Pancreas (tissue), 10 donors: ENCODE measurements at regions not wholly inside any gene's neighbourhood (a gene's known extent, or its start where the extent isn't known, plus 50 kb on each side); places are given as distances from the start of the nearest gene placed in this dataset.

Experiments used
- ATAC-seq, 4 donors: fragments of 200-7000 bp; cut with Tn5 transposase; one replicate each; pipeline versions ENCODE4 v1.8.0 to v1.9.1; 2020; ENCODE audit warnings: mild to moderate bottlenecking in 4 of 4, moderate library complexity in 4 of 4
- DNase-seq, 6 donors: peaks; one replicate each; pipeline ENCODE4 v3.0.0-alpha.2; 2020
- FAIRE-seq: peaks from 2 replicates; lab custom pipeline; 2012; peaks lifted over from hg19 to GRCh38; lab: Jason Lieb, UNC
- H3K27ac ChIP-seq, 4 donors: fragments of 200-600 bp; sonication (generic); 1 replicate in 3 of 4; 2 replicates in 1 of 4; pipeline versions ENCODE4 v1.5.0 to v1.8.0; 2020
- H3K27me3 ChIP-seq, 4 donors: fragments of 200-600 bp; one replicate each; pipeline ENCODE4 v1.8.0; 2021
- H3K36me3 ChIP-seq, 3 donors: fragments of 200-600 bp; sonication (generic) in 1 of 3; one replicate each; pipeline versions ENCODE4 v1.5.0 to v1.8.0; 2020 to 2021
- H3K4me1 ChIP-seq, 3 donors: fragments of 200-600 bp; one replicate each; pipeline ENCODE4 v1.8.0; 2021
- H3K4me3 ChIP-seq, 4 donors: fragments of 200-600 bp; sonication (generic) in 2 of 4; one replicate each; pipeline versions ENCODE4 v1.5.0 to v1.8.0; 2020 to 2021
- H3K9me3 ChIP-seq, 4 donors: fragments of 200-600 bp; one replicate each; pipeline ENCODE4 v1.8.0; 2021
- CTCF ChIP-seq, 4 donors: fragments of 200-600 bp; sonication (generic) in 3 of 4; IDR thresholded peaks; one replicate each; pipeline versions ENCODE4 v1.5.0 to v1.8.0; 2021; ENCODE audit warnings: antibody characterized with exemption in 4 of 4
- WGBS, 2 donors: extraction: QIAGEN DNeasy Blood & Tissue Kit; methylation state at CpG; one replicate each; pipeline ENCODE4 v1.1.7; 2013; 5-methylcytosine and 5-hydroxymethylcytosine counted together
- intact Hi-C, 3 donors: fragments of 100-400 bp; cut with DNase I; formaldehyde crosslinking; loops; one replicate each; pipeline versions ENCODE4 v1.11.1 to v1.14.2; 2022
- donor health status: healthy with polysubstance abuse.
- donor health status: DM: no; HTN: no; CAD: no; lungs with moderate emphysema.
- donor health status: DM: no; HTN: no; CAD: no.
- donor health status: control.
- donor health status: control.
- donor health status: Bipolar disorder and iron deficiency.
- donor health status: DM: yes; HTN: yes; CAD: no.
- donor health status: DM: no; HTN: no; CAD: no.
- donor health status: DM: no; HTN: no; CAD: no.
- donor health status: DM: yes; HTN: yes; CAD: no.

GRCh38 chr5:146254223-146254622, 50.8 kb downstream of the RBM27 start:
- no peak for TF ChIP-seq CTCF (IDR thresholded peaks at IDR 0.05)
- Histone ChIP-seq H3K36me3 (peaks cover 0 to 18% (median 4%) of the 10 kb centered on the region in 3 donors), H3K27me3 (no peaks in the 10 kb centered on the region), H3K9me3 (no peaks in the 10 kb centered on the region), H3K27ac (no peak overlapping the region), H3K4me3 (no peak overlapping the region), H3K4me1 (no peaks in the 10 kb centered on the region)
- DNase-seq (no peak), ATAC-seq (no peak), FAIRE-seq (no peak)
- intact Hi-C loops, result no loop called here
- 93 to 97% methylated on average over 1 of the region's 1 CpG for WGBS, 2 donors

GRCh38 chr5:146273109-146273508, 65.5 kb upstream of the POU4F3 start:
- intact Hi-C loops, result no loop called here
- Histone ChIP-seq H3K36me3 (peaks cover 3 to 62% (median 4%) of the 10 kb centered on the region in 3 donors), H3K4me1 (no peaks in the 10 kb centered on the region), H3K4me3 (no peak overlapping the region), H3K9me3 (no peaks in the 10 kb centered on the region), H3K27me3 (no peaks in the 10 kb centered on the region), H3K27ac (no peak overlapping the region)
- no peak for FAIRE-seq
- no peak for DNase-seq
- no peak for TF ChIP-seq CTCF (IDR thresholded peaks at IDR 0.05)
- ATAC-seq, result no peak

GRCh38 chr5:146283344-146283761, 55.3 kb upstream of the POU4F3 start:
- no peak for ATAC-seq
- no peak for FAIRE-seq
- H3K36me3 ChIP-seq, result peaks cover 0 to 3% (median 2%) of the 10 kb centered on the region in 3 donors
- H3K9me3 ChIP-seq, result no peaks in the 10 kb centered on the region
- H3K4me1 ChIP-seq, result no peaks in the 10 kb centered on the region
- TF ChIP-seq CTCF (IDR thresholded peaks at IDR 0.05), result no peak
- WGBS, 2 donors, result 86 to 94% methylated on average over 4 of the region's 4 CpGs
- intact Hi-C loops, result no loop called here
- H3K4me3 ChIP-seq, result no peak overlapping the region
- no peak overlapping the region for H3K27ac ChIP-seq
- no peaks in the 10 kb centered on the region for H3K27me3 ChIP-seq
- DNase-seq, result no peak

GRCh38 chr5:146284016-146284415, 54.6 kb upstream of the POU4F3 start:
- Histone ChIP-seq H3K27me3 (no peaks in the 10 kb centered on the region), H3K4me3 (no peak overlapping the region), H3K36me3 (peaks cover 0 to 3% (median 0%) of the 10 kb centered on the region in 3 donors), H3K27ac (no peak overlapping the region), H3K9me3 (no peaks in the 10 kb centered on the region), H3K4me1 (no peaks in the 10 kb centered on the region)
- no peak for FAIRE-seq
- 91 to 95% methylated on average over 1 of the region's 1 CpG for WGBS, 2 donors
- TF ChIP-seq CTCF (IDR thresholded peaks at IDR 0.05), result no peak
- intact Hi-C loops, result no loop called here
- DNase-seq, result no peak
- no peak for ATAC-seq
